ENCODE measurements at regions not wholly inside any gene's neighbourhood (a gene's known extent, or its start where the extent isn't known, plus 50 kb on each side); places are given as distances from the start of the nearest gene placed in this dataset.

DNA sequence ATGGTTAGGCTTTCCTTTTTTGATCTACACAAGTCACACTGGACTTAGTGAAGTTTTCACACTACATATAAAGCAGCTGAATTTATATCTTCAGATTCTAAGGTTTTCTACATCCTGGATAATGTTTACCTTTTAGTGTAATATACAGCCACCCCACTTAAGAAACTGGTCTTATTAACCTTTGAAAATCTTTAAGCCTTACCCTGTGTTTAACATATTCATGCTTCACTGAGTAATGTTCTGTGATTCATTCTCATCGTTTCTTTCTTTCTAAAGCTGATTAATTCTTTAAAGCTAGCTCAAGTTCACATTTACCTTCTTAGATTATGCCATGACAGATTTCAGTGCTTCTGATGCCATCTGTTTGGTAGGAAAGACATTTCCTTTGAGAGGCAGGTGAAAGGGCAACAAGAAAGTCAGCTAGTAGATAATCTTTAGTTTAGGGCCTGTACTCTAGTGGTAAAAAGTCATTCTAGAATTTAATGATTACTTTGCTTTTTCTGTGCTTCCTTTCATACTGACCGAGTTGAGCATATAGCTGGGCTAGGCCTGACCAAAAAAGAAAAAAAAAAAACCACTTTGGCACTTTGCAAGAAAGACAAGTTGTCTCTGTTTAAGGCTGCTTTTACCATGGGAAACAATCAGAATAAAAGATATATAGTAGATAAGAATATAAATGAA lies 690.9 kb upstream of the FBXO33 start:
- DNase-seq (ENCODE audit: extremely low read depth, insufficient read length), result peak; percentile 40
- TF ChIP-seq CTCF (IDR thresholded peaks at IDR 0.05; ENCODE audit: insufficient read depth, low read length, poor library complexity, severe bottlenecking), result no peak
- H3K27me3 ChIP-seq (replicated peaks; ENCODE audit: control insufficient read depth, insufficient read depth, low read length), result no peaks in the 10 kb centered on the region
- H3K4me3 ChIP-seq (replicated peaks; ENCODE audit: low read depth, low read length), result no peak overlapping the region
- H3K36me3 ChIP-seq (ENCODE audit: control insufficient read depth, insufficient read depth, low read length), result no peaks in the 10 kb centered on the region

GRCh38 chr14:40119765-40120164 lies 687.5 kb upstream of the FBXO33 start:
- no peaks in the 10 kb centered on the region for H3K36me3 ChIP-seq (ENCODE audit: control insufficient read depth, insufficient read depth, low read length)
- no peak for DNase-seq (ENCODE audit: extremely low read depth, insufficient read length)
- no peak overlapping the region for H3K4me3 ChIP-seq (replicated peaks; ENCODE audit: low read depth, low read length)
- no peaks in the 10 kb centered on the region for H3K27me3 ChIP-seq (replicated peaks; ENCODE audit: control insufficient read depth, insufficient read depth, low read length)
- no peak for TF ChIP-seq CTCF (IDR thresholded peaks at IDR 0.05; ENCODE audit: insufficient read depth, low read length, poor library complexity, severe bottlenecking)

GRCh38 chr14:40119321-40119720 lies 687.1 kb upstream of the FBXO33 start:
- DNase-seq (ENCODE audit: extremely low read depth, insufficient read length), result no peak

GRCh38 chr14:40115583-40115982 lies 683.4 kb upstream of the FBXO33 start:
- TF ChIP-seq CTCF (IDR thresholded peaks at IDR 0.05; ENCODE audit: insufficient read depth, low read length, poor library complexity, severe bottlenecking), result no peak
- DNase-seq (ENCODE audit: extremely low read depth, insufficient read length), result no peak

More at GRCh38 chr14:40119321-40119720, 687.1 kb upstream of the FBXO33 start:
- Histone ChIP-seq H3K4me3 (replicated peaks; ENCODE audit: low read depth, low read length) (no peak overlapping the region), H3K36me3 (ENCODE audit: control insufficient read depth, insufficient read depth, low read length) (no peaks in the 10 kb centered on the region), H3K27me3 (replicated peaks; ENCODE audit: control insufficient read depth, insufficient read depth, low read length) (no peaks in the 10 kb centered on the region)
- no peak for TF ChIP-seq CTCF (IDR thresholded peaks at IDR 0.05; ENCODE audit: insufficient read depth, low read length, poor library complexity, severe bottlenecking)

DNA sequence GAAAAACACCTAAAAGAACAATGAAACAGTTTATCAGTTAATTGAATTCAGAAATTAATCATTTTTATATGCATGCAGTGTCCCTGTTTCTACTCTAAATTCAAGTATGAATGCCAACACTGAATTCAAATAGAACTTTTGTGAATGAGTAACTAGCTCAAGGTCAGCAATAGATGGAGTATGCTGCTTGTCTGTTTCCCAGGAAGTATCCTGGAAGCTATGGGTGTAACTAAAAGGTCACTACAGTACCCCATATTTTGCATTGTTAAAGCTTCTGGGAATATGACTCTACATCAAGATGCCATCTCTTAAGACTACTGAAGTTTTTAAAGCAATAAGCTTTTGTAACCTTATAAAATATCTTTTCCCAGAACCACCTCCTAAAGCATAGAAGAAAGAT lies 681.4 kb upstream of the FBXO33 start:
- H3K27me3 ChIP-seq (replicated peaks; ENCODE audit: control insufficient read depth, insufficient read depth, low read length), result no peaks in the 10 kb centered on the region
- no peak for DNase-seq (ENCODE audit: extremely low read depth, insufficient read length)
- H3K36me3 ChIP-seq (ENCODE audit: control insufficient read depth, insufficient read depth, low read length), result no peaks in the 10 kb centered on the region
- no peak overlapping the region for H3K4me3 ChIP-seq (replicated peaks; ENCODE audit: low read depth, low read length)
- no peak for TF ChIP-seq CTCF (IDR thresholded peaks at IDR 0.05; ENCODE audit: insufficient read depth, low read length, poor library complexity, severe bottlenecking)

More at GRCh38 chr14:40115583-40115982, 683.4 kb upstream of the FBXO33 start:
- H3K36me3 ChIP-seq (ENCODE audit: control insufficient read depth, insufficient read depth, low read length), result no peaks in the 10 kb centered on the region
- H3K4me3 ChIP-seq (replicated peaks; ENCODE audit: low read depth, low read length), result no peak overlapping the region
- H3K27me3 ChIP-seq (replicated peaks; ENCODE audit: control insufficient read depth, insufficient read depth, low read length), result no peaks in the 10 kb centered on the region

Data from GM06990 (cell line).